IgD-negative memory B cell (primary cell): ENCODE measurements at regions not wholly inside any gene's neighbourhood (a gene's known extent, or its start where the extent isn't known, plus 50 kb on each side); places are given as distances from the start of the nearest gene placed in this dataset.

ENCODE experiments used
- H3K27ac Mint-ChIP-seq, 3 donors: one replicate each; pipeline ENCODE4 v1.8.0; 2020 to 2022; ENCODE audit warnings: mild to moderate bottlenecking in 3 of 3, mixed read lengths in 3 of 3, moderate library complexity in 1 of 3
- H3K27me3 Mint-ChIP-seq: one replicate; pipeline ENCODE4 v1.8.0; 2021; ENCODE audit warnings: mixed read lengths
- H3K36me3 Mint-ChIP-seq: one replicate; pipeline ENCODE4 v1.8.0; 2020; ENCODE audit warnings: mild to moderate bottlenecking, mixed read lengths
- H3K4me1 Mint-ChIP-seq, 3 donors: one replicate each; pipeline ENCODE4 v1.8.0; 2020 to 2022; ENCODE audit warnings: mixed read lengths in 3 of 3, mild to moderate bottlenecking in 1 of 3
- H3K4me3 Mint-ChIP-seq, 4 donors: one replicate each; pipeline ENCODE4 v1.8.0; 2020 to 2022; ENCODE audit warnings: mild to moderate bottlenecking in 4 of 4, mixed read lengths in 4 of 4, moderate library complexity in 3 of 4
- H3K9me3 Mint-ChIP-seq, 3 donors: one replicate each; pipeline ENCODE4 v1.8.0; 2020 to 2021; ENCODE audit warnings: mixed read lengths in 3 of 3, mild to moderate bottlenecking in 1 of 3

GRCh38 chr1:191839891-191840290 lies 318.4 kb upstream of the RGS18 start:
- no peak overlapping the region for H3K27ac Mint-ChIP-seq
- H3K9me3 Mint-ChIP-seq: peaks cover 0 to 5% (median 4%) of the 10 kb centered on the region in 3 donors
- no peaks in the 10 kb centered on the region for H3K27me3 Mint-ChIP-seq
- H3K36me3 Mint-ChIP-seq: no peaks in the 10 kb centered on the region
- H3K4me1 Mint-ChIP-seq: no peaks in the 10 kb centered on the region
- H3K4me3 Mint-ChIP-seq: no peak overlapping the region

DNA sequence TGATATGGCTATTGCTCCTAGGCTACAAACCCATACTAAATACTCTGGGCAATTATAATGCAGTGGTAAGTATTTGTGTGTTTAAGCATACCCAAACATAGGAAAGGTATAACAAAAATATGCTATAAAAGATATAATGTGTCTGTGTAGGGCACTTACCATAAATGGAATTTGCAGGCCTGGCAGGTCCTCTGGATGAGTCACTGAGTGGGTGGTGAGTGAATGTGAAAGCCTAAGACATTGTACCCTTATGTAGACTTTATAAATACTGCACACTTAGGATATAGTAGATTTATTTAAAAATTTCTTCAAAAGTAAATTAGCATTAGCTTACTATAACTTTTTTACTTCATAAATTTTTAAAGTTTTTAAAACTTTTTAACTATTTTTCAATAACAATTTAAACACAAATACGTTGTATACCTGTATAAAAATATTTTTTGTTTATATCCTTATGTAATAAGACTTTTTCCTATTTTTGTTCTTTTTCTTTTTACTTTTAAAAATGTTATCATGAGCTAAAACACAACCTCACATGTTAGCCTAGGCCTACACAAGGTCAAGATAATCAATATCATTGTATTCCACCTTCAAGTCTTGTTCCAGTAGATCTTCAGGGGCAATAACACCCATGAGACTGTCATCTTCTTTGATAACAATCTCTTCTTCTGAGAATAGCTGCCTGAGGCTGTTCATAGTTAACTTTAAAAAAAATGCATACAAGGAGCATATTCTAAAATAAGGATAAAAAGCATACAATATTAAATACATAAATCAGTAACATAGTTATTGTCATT lies 306.3 kb upstream of the RGS18 start:
- H3K4me1 Mint-ChIP-seq: no peaks in the 10 kb centered on the region
- no peak overlapping the region for H3K4me3 Mint-ChIP-seq
- no peaks in the 10 kb centered on the region for H3K27me3 Mint-ChIP-seq
- H3K27ac Mint-ChIP-seq: no peak overlapping the region
- no peaks in the 10 kb centered on the region for H3K36me3 Mint-ChIP-seq
- H3K9me3 Mint-ChIP-seq: peaks cover 0 to 2% (median 0%) of the 10 kb centered on the region in 3 donors

DNA sequence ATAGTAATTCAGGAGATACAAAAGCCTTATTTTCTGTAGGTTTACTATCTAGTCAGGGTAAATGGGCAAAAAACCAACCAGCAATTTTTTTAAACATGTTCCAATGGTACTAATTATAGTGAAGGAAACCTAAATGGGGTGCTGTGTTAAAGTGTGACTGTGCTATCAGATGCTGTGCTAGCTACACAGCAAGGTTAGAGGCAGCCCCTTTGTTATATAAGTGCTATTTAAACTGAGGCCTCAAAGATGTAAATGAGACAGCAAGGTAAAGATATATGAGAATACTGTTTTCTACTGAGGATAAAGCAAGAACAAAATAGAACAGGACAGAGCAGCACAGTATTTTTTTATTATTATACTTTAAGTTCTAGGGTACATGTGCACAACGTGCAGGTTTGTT lies 305.4 kb upstream of the RGS18 start:
- Mint-ChIP-seq H3K4me1 (no peaks in the 10 kb centered on the region), H3K36me3 (no peaks in the 10 kb centered on the region), H3K27ac (no peak overlapping the region), H3K9me3 (peaks cover 0 to 2% (median 0%) of the 10 kb centered on the region in 3 donors), H3K27me3 (no peaks in the 10 kb centered on the region), H3K4me3 (no peak overlapping the region)

GRCh38 chr1:191857600-191857999 lies 300.7 kb upstream of the RGS18 start:
- H3K36me3 Mint-ChIP-seq: no peaks in the 10 kb centered on the region
- no peak overlapping the region for H3K27ac Mint-ChIP-seq
- H3K4me3 Mint-ChIP-seq: no peak overlapping the region
- no peaks in the 10 kb centered on the region for H3K27me3 Mint-ChIP-seq
- H3K9me3 Mint-ChIP-seq: peaks cover 0 to 5% (median 2%) of the 10 kb centered on the region in 3 donors
- H3K4me1 Mint-ChIP-seq: no peaks in the 10 kb centered on the region

- Mint-ChIP-seq H3K4me1 (no peaks in the 10 kb centered on the region), H3K27me3 (no peaks in the 10 kb centered on the region), H3K4me3 (no peak overlapping the region), H3K9me3 (peaks cover 0 to 18% (median 14%) of the 10 kb centered on the region in 3 donors), H3K27ac (no peak overlapping the region), H3K36me3 (no peaks in the 10 kb centered on the region)
Observed at GRCh38 chr1:191865479-191865878, 292.8 kb upstream of the RGS18 start.

DNA sequence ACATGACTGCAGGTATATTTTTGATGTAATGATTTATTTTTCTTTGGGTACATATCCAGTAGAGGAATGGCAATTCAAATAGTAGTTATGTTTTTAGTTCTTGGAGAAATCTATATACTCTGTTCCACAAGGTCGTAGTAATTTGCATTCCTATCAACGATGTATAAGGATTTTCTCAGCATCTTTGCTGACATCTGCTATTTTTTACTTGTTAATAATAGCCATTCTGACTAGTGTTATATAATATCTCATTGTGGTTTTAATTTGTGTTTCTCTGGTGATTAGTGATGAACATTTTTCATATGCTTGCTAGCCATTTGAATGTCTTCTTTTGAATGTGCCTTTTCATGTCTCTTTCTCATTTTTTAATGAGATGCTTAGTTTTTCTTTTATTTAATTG lies 292.1 kb upstream of the RGS18 start:
- Mint-ChIP-seq H3K9me3 (peaks cover 0 to 18% (median 14%) of the 10 kb centered on the region in 3 donors), H3K36me3 (no peaks in the 10 kb centered on the region), H3K27me3 (no peaks in the 10 kb centered on the region), H3K4me1 (no peaks in the 10 kb centered on the region), H3K4me3 (no peak overlapping the region), H3K27ac (no peak overlapping the region)

GRCh38 chr1:191869790-191870312 lies 288.4 kb upstream of the RGS18 start:
- peaks cover 0 to 15% (median 3%) of the 10 kb centered on the region in 3 donors for H3K9me3 Mint-ChIP-seq
- H3K4me3 Mint-ChIP-seq: no peak overlapping the region
- no peak overlapping the region for H3K27ac Mint-ChIP-seq
- no peaks in the 10 kb centered on the region for H3K36me3 Mint-ChIP-seq
- no peaks in the 10 kb centered on the region for H3K4me1 Mint-ChIP-seq
- H3K27me3 Mint-ChIP-seq: no peaks in the 10 kb centered on the region

DNA sequence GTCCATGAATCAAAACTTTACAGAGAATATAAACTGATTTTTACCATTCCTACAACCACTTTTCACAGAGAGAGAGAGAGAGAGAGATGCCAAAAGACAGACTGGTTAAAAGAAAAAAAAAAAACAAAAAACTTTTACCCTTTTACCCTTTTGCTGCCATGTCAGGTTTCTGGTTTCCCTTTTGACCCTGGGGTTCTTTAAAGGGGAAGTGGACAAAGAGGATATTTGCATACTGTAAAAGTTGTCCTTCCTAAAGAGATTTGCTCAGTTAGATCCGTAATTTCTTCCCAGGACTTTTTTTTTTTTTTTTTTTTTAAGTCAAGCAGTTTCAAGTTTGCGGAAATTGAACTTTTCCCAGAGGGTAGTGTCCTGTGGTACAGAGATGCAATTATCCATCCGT lies 287.8 kb upstream of the RGS18 start:
- Mint-ChIP-seq H3K27ac (no peak overlapping the region), H3K36me3 (no peaks in the 10 kb centered on the region)

DNA sequence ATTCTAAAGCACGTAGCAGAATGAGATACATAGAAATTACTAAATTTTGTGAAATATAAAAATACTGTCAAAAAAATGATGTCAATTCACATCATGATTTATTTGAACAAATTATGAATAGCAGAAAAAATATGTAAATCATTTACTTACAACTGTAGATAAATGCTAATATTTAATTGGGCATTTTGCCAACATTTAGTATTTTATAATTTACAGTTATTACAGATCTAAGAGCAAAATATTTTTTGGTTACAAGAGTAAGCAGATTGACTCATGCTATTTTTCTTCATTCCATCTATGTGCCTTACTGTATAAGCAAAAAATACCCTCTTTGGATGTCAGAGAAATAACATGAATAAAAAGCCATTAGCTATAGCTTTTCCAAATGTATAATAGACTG lies 282.3 kb upstream of the RGS18 start:
- Mint-ChIP-seq H3K27ac (no peak overlapping the region), H3K27me3 (no peaks in the 10 kb centered on the region), H3K36me3 (no peaks in the 10 kb centered on the region), H3K9me3 (peaks cover 0 to 4% (median 2%) of the 10 kb centered on the region in 3 donors), H3K4me3 (no peak overlapping the region), H3K4me1 (no peaks in the 10 kb centered on the region)

More for the DNA sequence above, 287.8 kb upstream of the RGS18 start:
- H3K9me3 Mint-ChIP-seq: peaks cover 3 to 15% (median 3%) of the 10 kb centered on the region in 3 donors
- H3K27me3 Mint-ChIP-seq: no peaks in the 10 kb centered on the region
- peak overlapping the region in 1 of 4 donors; percentile 23 for H3K4me3 Mint-ChIP-seq
- H3K4me1 Mint-ChIP-seq: no peaks in the 10 kb centered on the region

DNA sequence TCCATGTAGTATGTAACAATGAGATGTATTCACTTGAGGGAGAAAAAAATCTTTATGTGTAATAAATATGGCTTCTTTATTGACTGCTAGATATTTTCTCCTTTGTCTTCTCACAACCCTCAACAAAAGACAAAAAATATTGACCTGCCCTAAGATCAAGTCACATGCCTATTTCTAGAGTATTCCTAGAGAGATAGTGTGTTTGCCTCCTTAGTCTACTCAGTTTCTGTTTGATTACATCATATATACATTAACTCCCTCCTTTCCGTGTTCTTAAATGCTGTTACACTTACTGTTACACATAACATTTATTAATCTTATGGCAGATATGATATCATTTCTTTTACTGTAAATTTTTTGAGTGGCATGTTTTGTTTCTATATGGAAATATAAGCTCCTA lies 281.6 kb upstream of the RGS18 start:
- Mint-ChIP-seq H3K4me1 (no peaks in the 10 kb centered on the region), H3K27me3 (no peaks in the 10 kb centered on the region), H3K9me3 (peaks cover 0 to 4% (median 2%) of the 10 kb centered on the region in 3 donors), H3K36me3 (no peaks in the 10 kb centered on the region), H3K27ac (no peak overlapping the region), H3K4me3 (no peak overlapping the region)

DNA sequence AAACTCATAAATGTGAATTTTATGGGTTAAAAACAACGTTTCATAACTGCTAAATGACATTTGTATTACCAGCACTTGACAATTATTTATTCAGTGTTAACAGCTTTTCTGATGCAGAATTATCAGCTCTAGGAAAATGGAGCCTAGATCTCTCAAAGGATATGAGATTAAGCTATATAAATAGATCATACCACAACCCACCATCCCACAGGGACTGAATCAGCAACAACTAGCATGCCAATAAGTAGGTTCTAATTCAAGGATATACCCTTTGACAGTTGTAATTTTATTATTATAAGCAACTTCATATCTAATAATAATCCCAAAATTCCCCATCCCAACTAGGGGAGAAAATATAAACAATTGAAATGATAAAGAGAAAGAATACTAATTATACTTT lies 275.4 kb upstream of the RGS18 start:
- Mint-ChIP-seq H3K4me3 (no peak overlapping the region), H3K27ac (no peak overlapping the region), H3K27me3 (no peaks in the 10 kb centered on the region), H3K9me3 (no peaks in the 10 kb centered on the region), H3K36me3 (no peaks in the 10 kb centered on the region), H3K4me1 (no peaks in the 10 kb centered on the region)

- Mint-ChIP-seq H3K27ac (no peak overlapping the region), H3K36me3 (no peaks in the 10 kb centered on the region), H3K4me3 (no peak overlapping the region), H3K27me3 (no peaks in the 10 kb centered on the region), H3K4me1 (no peaks in the 10 kb centered on the region), H3K9me3 (no peaks in the 10 kb centered on the region)
Observed at GRCh38 chr1:191886977-191887376, 271.3 kb upstream of the RGS18 start.

- H3K27me3 Mint-ChIP-seq: no peaks in the 10 kb centered on the region
- no peaks in the 10 kb centered on the region for H3K4me1 Mint-ChIP-seq
Observed at GRCh38 chr1:191888996-191889622, 269.2 kb upstream of the RGS18 start.

DNA sequence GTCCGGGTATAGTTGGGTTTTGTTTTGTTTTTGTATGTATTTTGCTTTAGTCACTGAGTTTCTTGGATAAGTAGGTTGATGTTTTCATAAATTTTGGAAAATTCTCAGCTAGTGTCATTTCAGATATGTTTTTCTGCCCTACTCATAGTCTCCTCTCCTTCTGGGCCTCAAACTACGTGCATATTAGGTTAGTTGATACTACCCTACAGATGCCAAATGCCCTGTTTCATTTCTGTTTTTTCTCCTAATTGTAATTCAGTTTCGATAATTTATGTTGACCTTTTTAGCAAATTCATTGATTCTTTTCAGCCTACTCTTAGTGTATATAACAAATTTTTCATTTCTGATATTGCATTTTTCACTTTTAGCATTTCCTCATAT lies 268.6 kb upstream of the RGS18 start:
- no peaks in the 10 kb centered on the region for H3K27me3 Mint-ChIP-seq

More at GRCh38 chr1:191888996-191889622, 269.2 kb upstream of the RGS18 start:
- Mint-ChIP-seq H3K36me3 (no peaks in the 10 kb centered on the region), H3K9me3 (peaks cover 0 to 2% (median 0%) of the 10 kb centered on the region in 3 donors), H3K4me3 (no peak overlapping the region), H3K27ac (no peak overlapping the region)

DNA sequence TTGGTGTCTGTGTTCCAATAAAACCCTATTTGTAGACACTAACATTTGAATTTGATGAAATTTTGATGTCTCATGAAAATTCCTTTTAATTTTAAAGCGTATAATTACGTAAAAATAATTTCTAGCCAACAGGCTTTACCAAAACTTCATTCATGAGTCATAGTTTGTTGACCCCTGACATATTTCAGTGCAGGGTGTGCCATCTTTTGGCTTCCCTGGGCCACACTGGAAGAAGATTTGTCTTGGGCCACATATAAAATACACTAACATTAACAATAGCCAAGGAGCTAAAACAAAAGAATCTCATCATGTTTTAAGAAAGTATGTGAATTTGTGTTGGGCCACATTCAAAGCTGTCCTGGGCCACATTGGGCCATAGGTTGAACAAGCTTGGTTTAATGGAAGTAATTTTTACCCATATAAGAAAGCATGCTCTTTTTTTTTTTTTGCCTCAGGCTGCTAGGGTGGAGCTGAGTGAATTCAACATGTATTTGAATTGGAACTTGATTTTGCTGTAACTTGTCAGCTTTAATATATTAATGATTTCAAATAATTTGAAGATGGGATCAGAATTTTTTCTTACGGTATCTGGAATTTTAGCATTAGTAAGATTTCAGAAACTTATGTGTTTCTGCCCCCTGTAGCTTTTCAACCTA lies 267.7 kb upstream of the RGS18 start:
- Mint-ChIP-seq H3K27ac (no peak overlapping the region), H3K27me3 (no peaks in the 10 kb centered on the region), H3K4me3 (no peak overlapping the region), H3K9me3 (peaks cover 0 to 2% (median 0%) of the 10 kb centered on the region in 3 donors), H3K36me3 (no peaks in the 10 kb centered on the region), H3K4me1 (no peaks in the 10 kb centered on the region)

More for the DNA sequence above, 268.6 kb upstream of the RGS18 start:
- Mint-ChIP-seq H3K27ac (no peak overlapping the region), H3K9me3 (peaks cover 0 to 2% (median 0%) of the 10 kb centered on the region in 3 donors), H3K36me3 (no peaks in the 10 kb centered on the region), H3K4me1 (no peaks in the 10 kb centered on the region), H3K4me3 (no peak overlapping the region)
